Endodermal cell (in vitro differentiated cells): ENCODE measurements at regions not wholly inside any gene's neighbourhood (a gene's known extent, or its start where the extent isn't known, plus 50 kb on each side); places are given as distances from the start of the nearest gene placed in this dataset.
A peak's percentile ranks its signal among the peaks of the same experiment; 100 is the strongest.

ENCODE experiments used
- DNase-seq: peaks from one replicate; pipeline ENCODE4 v3.0.0-alpha.2; 2017
- H3K27ac ChIP-seq: 2 replicates; pipeline ENCODE4 v1.5.1; 2013; ENCODE audit warnings: mild to moderate bottlenecking, low read depth, low read length, moderate library complexity
- H3K27me3 ChIP-seq: 2 replicates; pipeline ENCODE4 v1.6.1; 2013; ENCODE audit warnings: mild to moderate bottlenecking, low read length, moderate library complexity; ENCODE audit not compliant: insufficient read depth, control insufficient read depth, poor library complexity, severe bottlenecking
- H3K36me3 ChIP-seq: 2 replicates; pipeline ENCODE4 v1.7.0; 2013; ENCODE audit warnings: mild to moderate bottlenecking, low read length, moderate library complexity; ENCODE audit not compliant: control insufficient read depth, insufficient read depth
- H3K4me1 ChIP-seq: one replicate; pipeline ENCODE4 v1.7.0; 2013; ENCODE audit warnings: low read length; ENCODE audit not compliant: control insufficient read depth, insufficient read depth
- H3K4me3 ChIP-seq: 2 replicates; pipeline ENCODE4 v1.5.1; 2013; ENCODE audit warnings: mild to moderate bottlenecking, low read length, moderate library complexity
- H3K9ac ChIP-seq: 2 replicates; pipeline ENCODE4 v1.6.1; 2013; ENCODE audit warnings: mild to moderate bottlenecking, low read length, moderate library complexity; ENCODE audit not compliant: poor library complexity, severe bottlenecking; ENCODE audit errors: extremely low read depth
- H3K9me3 ChIP-seq: 2 replicates; pipeline ENCODE4 v1.6.1; 2013; ENCODE audit warnings: mild to moderate bottlenecking, low read length, moderate library complexity; ENCODE audit not compliant: control insufficient read depth
- H3K27ac Mint-ChIP-seq: 2 replicates; pipeline ENCODE4 v1.8.0; 2020; ENCODE audit warnings: mixed read lengths
- H3K27me3 Mint-ChIP-seq: 2 replicates; pipeline ENCODE4 v1.8.0; 2021; ENCODE audit warnings: mild to moderate bottlenecking, mixed read lengths; ENCODE audit not compliant: insufficient read depth
- H3K36me3 Mint-ChIP-seq: 2 replicates; pipeline ENCODE4 v1.8.0; 2020; ENCODE audit warnings: low read depth, mixed read lengths
- H3K4me1 Mint-ChIP-seq: 2 replicates; pipeline ENCODE4 v1.8.0; 2020; ENCODE audit warnings: mixed read lengths
- H3K4me3 Mint-ChIP-seq: 2 replicates; pipeline ENCODE4 v1.8.0; 2020; ENCODE audit warnings: mild to moderate bottlenecking, moderate library complexity, mixed read lengths
- H3K9me3 Mint-ChIP-seq: 2 replicates; pipeline ENCODE4 v1.8.0; 2020; ENCODE audit warnings: mild to moderate bottlenecking, mixed read lengths
- WGBS, 2 experiments: methylation state at CpG; one replicate each; pipeline versions ENCODE4 v1.1.5 to v1.1.7; 2013; ENCODE audit warnings: missing lambda C conversion rate in 2 of 2, mixed read lengths in 1 of 2; ENCODE audit not compliant: insufficient coverage in 1 of 2, insufficient read length in 1 of 2; 5-methylcytosine and 5-hydroxymethylcytosine counted together
- TF ChIP-seq, protein P1 (sequence below): fragments of 200-600 bp; sonication (generic); conservative IDR thresholded peaks from 2 replicates; pipeline ENCODE4 v1.5.0; 2021; ENCODE audit warnings: antibody characterized with exemption, mild to moderate bottlenecking

DNA sequence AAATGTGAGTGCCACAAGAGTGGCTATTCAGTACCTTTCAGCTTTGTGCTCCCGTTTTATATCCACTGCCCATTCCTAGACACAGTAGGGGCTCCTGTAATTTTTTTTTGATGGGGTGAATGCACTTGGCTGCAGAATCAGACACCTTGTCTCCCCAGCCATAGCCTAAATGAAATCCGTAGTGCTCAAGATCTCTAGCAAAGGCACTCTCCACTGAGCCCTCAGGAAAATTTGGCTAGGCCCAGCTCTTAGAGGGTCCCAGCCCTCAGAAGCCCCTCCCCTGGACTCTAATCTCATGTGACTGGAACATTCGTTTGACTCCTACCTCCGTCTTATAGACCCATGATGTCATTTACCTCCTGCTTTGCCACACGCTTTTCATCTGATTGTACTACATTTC, 323.9 kb downstream of the SMAD2 start:
- H3K36me3 Mint-ChIP-seq, result no peaks in the 10 kb centered on the region
- Histone ChIP-seq H3K27ac (no peak overlapping the region), H3K27me3 (no peaks in the 10 kb centered on the region), H3K9me3 (peaks cover 12% of the 10 kb centered on the region), H3K36me3 (no peaks in the 10 kb centered on the region), H3K4me3 (peak overlapping the region; percentile 51), H3K4me1 (peaks cover 5% of the 10 kb centered on the region), H3K9ac (no peak overlapping the region)
- no peak for DNase-seq
- H3K4me1 Mint-ChIP-seq, result peaks cover 29% of the 10 kb centered on the region
- H3K4me3 Mint-ChIP-seq, result no peak overlapping the region
- WGBS, 2 experiments, result 87 to 91% methylated on average over 4 to 5 of the region's 5 CpGs
- TF ChIP-seq, protein P1, sequence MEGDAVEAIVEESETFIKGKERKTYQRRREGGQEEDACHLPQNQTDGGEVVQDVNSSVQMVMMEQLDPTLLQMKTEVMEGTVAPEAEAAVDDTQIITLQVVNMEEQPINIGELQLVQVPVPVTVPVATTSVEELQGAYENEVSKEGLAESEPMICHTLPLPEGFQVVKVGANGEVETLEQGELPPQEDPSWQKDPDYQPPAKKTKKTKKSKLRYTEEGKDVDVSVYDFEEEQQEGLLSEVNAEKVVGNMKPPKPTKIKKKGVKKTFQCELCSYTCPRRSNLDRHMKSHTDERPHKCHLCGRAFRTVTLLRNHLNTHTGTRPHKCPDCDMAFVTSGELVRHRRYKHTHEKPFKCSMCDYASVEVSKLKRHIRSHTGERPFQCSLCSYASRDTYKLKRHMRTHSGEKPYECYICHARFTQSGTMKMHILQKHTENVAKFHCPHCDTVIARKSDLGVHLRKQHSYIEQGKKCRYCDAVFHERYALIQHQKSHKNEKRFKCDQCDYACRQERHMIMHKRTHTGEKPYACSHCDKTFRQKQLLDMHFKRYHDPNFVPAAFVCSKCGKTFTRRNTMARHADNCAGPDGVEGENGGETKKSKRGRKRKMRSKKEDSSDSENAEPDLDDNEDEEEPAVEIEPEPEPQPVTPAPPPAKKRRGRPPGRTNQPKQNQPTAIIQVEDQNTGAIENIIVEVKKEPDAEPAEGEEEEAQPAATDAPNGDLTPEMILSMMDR, result no peak
- H3K27me3 Mint-ChIP-seq, result peaks cover 2% of the 10 kb centered on the region
- peaks cover 14% of the 10 kb centered on the region for H3K9me3 Mint-ChIP-seq
- H3K27ac Mint-ChIP-seq, result no peak overlapping the region

DNA sequence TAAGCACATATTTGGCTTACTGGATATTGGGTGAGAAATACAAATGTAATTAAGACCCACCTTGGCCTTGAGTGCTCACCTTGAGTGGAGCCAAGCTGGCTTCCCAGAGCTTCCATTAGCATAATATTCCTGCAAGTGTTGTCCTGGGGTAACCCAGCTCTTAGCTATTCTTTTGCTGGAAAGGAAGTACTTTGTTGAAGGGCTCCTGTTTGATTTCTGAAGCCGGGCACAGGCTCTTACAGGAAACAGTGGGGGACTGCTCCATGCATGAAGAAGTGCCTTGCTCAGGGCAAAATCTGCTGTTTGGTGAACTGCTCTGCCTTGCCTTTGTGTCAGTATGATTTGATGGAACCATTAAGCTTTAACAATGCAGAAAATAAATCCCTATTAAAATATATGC, 325.4 kb downstream of the SMAD2 start:
- TF ChIP-seq, protein P1, result no peak
- Mint-ChIP-seq H3K27me3 (no peaks in the 10 kb centered on the region), H3K4me1 (peaks cover 29% of the 10 kb centered on the region), H3K4me3 (no peak overlapping the region), H3K9me3 (peaks cover 6% of the 10 kb centered on the region), H3K36me3 (no peaks in the 10 kb centered on the region), H3K27ac (no peak overlapping the region)
- WGBS, 2 experiments, result 90 to 100% methylated on average over 1 of the region's 1 CpG
- no peak overlapping the region for H3K9ac ChIP-seq
- H3K36me3 ChIP-seq, result no peaks in the 10 kb centered on the region
- DNase-seq, result no peak
- no peak overlapping the region for H3K27ac ChIP-seq
- peaks cover 6% of the 10 kb centered on the region for H3K9me3 ChIP-seq
- H3K27me3 ChIP-seq, result no peaks in the 10 kb centered on the region
- peaks cover 5% of the 10 kb centered on the region for H3K4me1 ChIP-seq
- no peak overlapping the region for H3K4me3 ChIP-seq

- Histone ChIP-seq H3K9me3 (peaks cover 6% of the 10 kb centered on the region), H3K4me3 (no peak overlapping the region), H3K9ac (no peak overlapping the region), H3K36me3 (no peaks in the 10 kb centered on the region), H3K4me1 (peaks cover 9% of the 10 kb centered on the region), H3K27me3 (no peaks in the 10 kb centered on the region), H3K27ac (no peak overlapping the region)
- Mint-ChIP-seq H3K36me3 (no peaks in the 10 kb centered on the region), H3K4me1 (peaks cover 29% of the 10 kb centered on the region), H3K27ac (no peak overlapping the region), H3K9me3 (peaks cover 6% of the 10 kb centered on the region), H3K4me3 (no peak overlapping the region), H3K27me3 (no peaks in the 10 kb centered on the region)
- DNase-seq, result no peak
- TF ChIP-seq, protein P1, result no peak
- WGBS, 2 experiments, result 86 to 92% methylated on average over 3 to 5 of the region's 5 CpGs
Observed at GRCh38 chr18:47604021-47604420, 326.4 kb downstream of the SMAD2 start.
